T-helper 2 cell treated with Interferon-gamma antibody and Interleukin-4, amounts not matched to agents 5 μg/mL and 100 μg/mL, for 36 hours (primary cell): ENCODE measurements at regions not wholly inside any gene's neighbourhood (a gene's known extent, or its start where the extent isn't known, plus 50 kb on each side); places are given as distances from the start of the nearest gene placed in this dataset.
A peak's percentile ranks its signal among the peaks of the same experiment; 100 is the strongest.
"Not testable (repeated sequence)": the region's sequence is repeated elsewhere in the genome, so short reads cannot be mapped to it uniquely, and the experiment has no call there.

ENCODE experiments used
- DNase-seq: peaks from one replicate; pipeline ENCODE4 v3.0.0; 2021; ENCODE audit warnings: low spot score
- H3K27ac Mint-ChIP-seq: one replicate; pipeline ENCODE4 v1.8.0; 2021; ENCODE audit warnings: mild to moderate bottlenecking, mixed read lengths
- H3K27me3 Mint-ChIP-seq: one replicate; pipeline ENCODE4 v1.8.0; 2021; ENCODE audit warnings: low read depth, mixed read lengths
- H3K36me3 Mint-ChIP-seq: one replicate; pipeline ENCODE4 v1.8.0; 2021; ENCODE audit warnings: low read depth, mixed read lengths
- H3K4me1 Mint-ChIP-seq: one replicate; pipeline ENCODE4 v1.8.0; 2021; ENCODE audit warnings: low read depth, mixed read lengths
- H3K4me3 Mint-ChIP-seq: one replicate; pipeline ENCODE4 v1.8.0; 2022; ENCODE audit warnings: mild to moderate bottlenecking, moderate library complexity, mixed read lengths
- H3K9me3 Mint-ChIP-seq: one replicate; pipeline ENCODE4 v1.8.0; 2021; ENCODE audit warnings: mixed read lengths

- no peaks in the 10 kb centered on the region for H3K36me3 Mint-ChIP-seq
Observed at GRCh38 chr4:128459547-128459946, 171.9 kb upstream of the PGRMC2 start.

GRCh38 chr4:128458816-128459215 lies 171.2 kb upstream of the PGRMC2 start:
- H3K4me3 Mint-ChIP-seq = no peak overlapping the region

More at GRCh38 chr4:128459547-128459946, 171.9 kb upstream of the PGRMC2 start:
- Mint-ChIP-seq H3K9me3 (no peaks in the 10 kb centered on the region), H3K4me3 (no peak overlapping the region), H3K4me1 (peaks cover 1% of the 10 kb centered on the region), H3K27ac (no peak overlapping the region), H3K27me3 (no peaks in the 10 kb centered on the region)
- DNase-seq = no peak

GRCh38 chr4:128457726-128458125 lies 170.1 kb upstream of the PGRMC2 start:
- no peaks in the 10 kb centered on the region for H3K27me3 Mint-ChIP-seq

More at GRCh38 chr4:128458816-128459215, 171.2 kb upstream of the PGRMC2 start:
- Mint-ChIP-seq H3K36me3 (no peaks in the 10 kb centered on the region), H3K4me1 (peaks cover 7% of the 10 kb centered on the region), H3K27me3 (no peaks in the 10 kb centered on the region), H3K27ac (no peak overlapping the region), H3K9me3 (no peaks in the 10 kb centered on the region)
- no peak for DNase-seq

GRCh38 chr4:128456171-128456570 lies 168.6 kb upstream of the PGRMC2 start:
- no peaks in the 10 kb centered on the region for H3K27me3 Mint-ChIP-seq
- H3K9me3 Mint-ChIP-seq = no peaks in the 10 kb centered on the region
- no peaks in the 10 kb centered on the region for H3K36me3 Mint-ChIP-seq
- no peak overlapping the region for H3K4me3 Mint-ChIP-seq
- H3K27ac Mint-ChIP-seq = no peak overlapping the region
- peaks cover 9% of the 10 kb centered on the region for H3K4me1 Mint-ChIP-seq
- DNase-seq = no peak

More at GRCh38 chr4:128457726-128458125, 170.1 kb upstream of the PGRMC2 start:
- Mint-ChIP-seq H3K36me3 (no peaks in the 10 kb centered on the region), H3K27ac (no peak overlapping the region), H3K4me1 (peaks cover 8% of the 10 kb centered on the region), H3K4me3 (no peak overlapping the region), H3K9me3 (no peaks in the 10 kb centered on the region)
- no peak for DNase-seq

GRCh38 chr4:128455480-128455879 lies 167.9 kb upstream of the PGRMC2 start:
- peaks cover 9% of the 10 kb centered on the region for H3K4me1 Mint-ChIP-seq

GRCh38 chr4:128454881-128455280 lies 167.3 kb upstream of the PGRMC2 start:
- Mint-ChIP-seq H3K4me3 (no peak overlapping the region), H3K4me1 (peaks cover 12% of the 10 kb centered on the region), H3K27ac (no peak overlapping the region), H3K9me3 (no peaks in the 10 kb centered on the region), H3K27me3 (no peaks in the 10 kb centered on the region), H3K36me3 (no peaks in the 10 kb centered on the region)
- DNase-seq = no peak

More at GRCh38 chr4:128455480-128455879, 167.9 kb upstream of the PGRMC2 start:
- no peak overlapping the region for H3K4me3 Mint-ChIP-seq
- H3K27me3 Mint-ChIP-seq = no peaks in the 10 kb centered on the region
- no peaks in the 10 kb centered on the region for H3K36me3 Mint-ChIP-seq
- H3K9me3 Mint-ChIP-seq = no peaks in the 10 kb centered on the region
- no peak overlapping the region for H3K27ac Mint-ChIP-seq
- no peak for DNase-seq

GRCh38 chr4:128454281-128454871 lies 166.8 kb upstream of the PGRMC2 start:
- Mint-ChIP-seq H3K36me3 (no peaks in the 10 kb centered on the region), H3K4me3 (no peak overlapping the region), H3K4me1 (peaks cover 12% of the 10 kb centered on the region), H3K9me3 (no peaks in the 10 kb centered on the region), H3K27ac (no peak overlapping the region), H3K27me3 (no peaks in the 10 kb centered on the region)
- DNase-seq = peak; percentile 56

- H3K4me3 Mint-ChIP-seq = no peak overlapping the region
- H3K36me3 Mint-ChIP-seq = no peaks in the 10 kb centered on the region
- no peaks in the 10 kb centered on the region for H3K9me3 Mint-ChIP-seq
- H3K27me3 Mint-ChIP-seq = no peaks in the 10 kb centered on the region
- no peak overlapping the region for H3K27ac Mint-ChIP-seq
- peaks cover 12% of the 10 kb centered on the region for H3K4me1 Mint-ChIP-seq
- DNase-seq = no peak
Observed at GRCh38 chr4:128452415-128452814, 164.8 kb upstream of the PGRMC2 start.

GRCh38 chr4:128451270-128451905 lies 163.8 kb upstream of the PGRMC2 start:
- no peak overlapping the region for H3K27ac Mint-ChIP-seq
- H3K27me3 Mint-ChIP-seq = no peaks in the 10 kb centered on the region
- peaks cover 12% of the 10 kb centered on the region for H3K4me1 Mint-ChIP-seq
- no peaks in the 10 kb centered on the region for H3K9me3 Mint-ChIP-seq
- H3K36me3 Mint-ChIP-seq = no peaks in the 10 kb centered on the region
- DNase-seq = no peak
- no peak overlapping the region for H3K4me3 Mint-ChIP-seq

- peaks cover under 1% of the 10 kb centered on the region for H3K27me3 Mint-ChIP-seq
- peaks cover 12% of the 10 kb centered on the region for H3K4me1 Mint-ChIP-seq
- DNase-seq = no peak
- no peaks in the 10 kb centered on the region for H3K36me3 Mint-ChIP-seq
- no peak overlapping the region for H3K27ac Mint-ChIP-seq
- H3K9me3 Mint-ChIP-seq = no peaks in the 10 kb centered on the region
- no peak overlapping the region for H3K4me3 Mint-ChIP-seq
Observed at GRCh38 chr4:128450326-128451120, 162.9 kb upstream of the PGRMC2 start.

GRCh38 chr4:128449251-128449650 lies 161.6 kb upstream of the PGRMC2 start:
- Mint-ChIP-seq H3K27me3 (peaks cover 4% of the 10 kb centered on the region), H3K9me3 (peaks cover 8% of the 10 kb centered on the region), H3K4me3 (no peak overlapping the region), H3K36me3 (no peaks in the 10 kb centered on the region), H3K27ac (no peak overlapping the region), H3K4me1 (peaks cover 8% of the 10 kb centered on the region)
- no peak for DNase-seq

- Mint-ChIP-seq H3K9me3 (peaks cover 19% of the 10 kb centered on the region), H3K36me3 (no peaks in the 10 kb centered on the region), H3K4me3 (no peak overlapping the region), H3K4me1 (no peaks in the 10 kb centered on the region), H3K27ac (no peak overlapping the region), H3K27me3 (peaks cover 4% of the 10 kb centered on the region)
- DNase-seq = no peak
Observed at GRCh38 chr4:128444544-128445302, 157.1 kb upstream of the PGRMC2 start.

GRCh38 chr4:128440923-128441322 lies 153.3 kb upstream of the PGRMC2 start:
- DNase-seq = no peak
- Mint-ChIP-seq H3K36me3 (no peaks in the 10 kb centered on the region), H3K27ac (no peak overlapping the region), H3K9me3 (peaks cover 29% of the 10 kb centered on the region), H3K4me3 (no peak overlapping the region), H3K27me3 (peaks cover 4% of the 10 kb centered on the region), H3K4me1 (no peaks in the 10 kb centered on the region)

- not testable (repeated sequence) for DNase-seq, H3K4me1 Mint-ChIP-seq, H3K27ac Mint-ChIP-seq, H3K36me3 Mint-ChIP-seq, H3K27me3 Mint-ChIP-seq, H3K4me3 Mint-ChIP-seq
- peaks cover 12% of the 10 kb centered on the region for H3K9me3 Mint-ChIP-seq
Observed at GRCh38 chr4:128437023-128437422, 149.4 kb upstream of the PGRMC2 start.
